GM20000 (cell line): ENCODE measurements at regions not wholly inside any gene's neighbourhood (a gene's known extent, or its start where the extent isn't known, plus 50 kb on each side); places are given as distances from the start of the nearest gene placed in this dataset.

ENCODE experiments used
- DNase-seq: peaks from one replicate; pipeline ENCODE4 v3.0.0; 2012; ENCODE audit warnings: low spot score
- CTCF ChIP-seq: IDR thresholded peaks from 2 replicates; pipeline ENCODE4 v1.5.1; 2012; ENCODE audit warnings: mild to moderate bottlenecking, control low read depth; ENCODE audit errors: extremely low read depth, missing control alignments

DNA sequence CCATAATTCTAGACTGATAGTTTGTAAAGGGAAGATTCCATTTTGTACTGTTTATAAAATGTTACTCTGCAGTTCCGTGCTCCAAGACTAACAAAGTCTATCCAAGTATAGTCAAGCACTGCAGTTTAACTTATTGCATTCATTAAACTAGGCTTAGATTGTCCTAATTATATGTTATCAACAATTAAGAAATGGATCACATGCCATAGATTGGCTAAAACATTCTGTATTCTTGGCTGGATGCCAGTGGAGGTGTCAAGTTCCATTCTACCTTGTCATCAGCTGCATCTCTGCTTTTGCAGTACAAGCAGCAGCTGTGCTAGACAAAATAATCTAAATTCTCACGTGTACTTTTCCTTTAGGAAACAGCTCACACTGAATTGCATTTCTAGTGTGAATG is 69.4 kb upstream of the MEF2C start:
- DNase-seq, result no peak

DNA sequence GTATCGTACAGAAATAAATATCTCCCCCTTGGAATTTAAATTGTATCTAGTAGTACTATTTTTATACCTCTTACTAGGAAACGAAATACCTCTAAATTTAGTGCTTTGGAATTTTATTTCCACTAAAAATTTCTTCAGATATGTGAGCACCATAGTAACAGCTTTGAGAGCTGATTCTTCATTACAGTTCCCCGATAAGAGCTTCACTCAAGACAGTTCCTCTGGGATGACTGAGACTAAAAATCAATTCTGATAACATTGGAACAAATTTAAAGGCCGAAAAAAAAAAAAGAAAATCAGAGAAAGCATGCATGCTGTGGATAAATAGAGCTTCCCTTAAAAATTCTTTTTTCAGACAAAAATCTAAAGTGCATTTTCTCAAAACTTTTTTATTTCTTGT is 68.5 kb upstream of the MEF2C start:
- DNase-seq, result no peak
- TF ChIP-seq CTCF, result no peak

More for the DNA sequence above, 69.4 kb upstream of the MEF2C start:
- TF ChIP-seq CTCF, result no peak

DNA sequence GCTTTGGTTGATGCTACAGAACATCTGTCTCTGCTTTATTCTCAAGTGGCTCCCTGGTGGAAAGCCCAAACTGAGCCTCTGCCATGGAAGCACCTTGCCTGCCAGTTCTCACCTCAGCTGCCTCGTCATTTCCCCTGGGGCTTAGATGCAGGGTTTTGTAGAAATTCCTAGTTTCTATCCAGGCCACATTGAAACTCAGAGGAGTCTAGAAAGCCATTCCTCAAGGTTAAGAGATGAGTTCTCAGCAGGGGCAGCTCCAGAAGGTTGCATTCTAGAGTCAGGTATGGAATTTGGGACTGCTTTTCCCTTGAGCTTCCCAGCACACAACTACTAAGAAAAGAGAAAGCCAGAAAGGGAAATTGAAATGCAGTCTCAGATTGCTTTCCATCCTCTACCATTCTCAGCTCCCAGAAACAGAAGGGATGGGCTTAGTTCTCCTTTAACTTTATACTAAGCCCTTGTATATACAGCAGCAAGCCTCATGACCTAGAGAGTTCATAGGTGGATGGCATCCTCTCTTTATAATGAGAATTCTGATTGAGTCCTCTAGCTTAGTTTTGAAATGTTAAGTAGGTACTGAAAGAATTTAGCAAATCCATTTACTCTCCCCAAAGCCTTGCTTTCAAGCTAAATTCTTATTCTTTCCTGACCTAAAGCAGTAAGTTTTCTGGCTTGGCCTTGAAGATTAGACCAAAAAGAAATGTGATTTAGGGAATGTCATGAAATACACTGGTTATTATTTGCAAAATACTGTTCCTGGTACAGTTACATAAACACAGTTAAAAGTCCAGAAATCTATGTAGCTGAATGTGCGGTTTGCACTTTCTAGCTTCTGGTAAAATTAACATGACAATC is 66.0 kb upstream of the MEF2C start:
- no peak for TF ChIP-seq CTCF
- no peak for DNase-seq

GRCh38 chr5:88944751-88945531 is 62.0 kb upstream of the MEF2C start:
- no peak for DNase-seq
- no peak for TF ChIP-seq CTCF

DNA sequence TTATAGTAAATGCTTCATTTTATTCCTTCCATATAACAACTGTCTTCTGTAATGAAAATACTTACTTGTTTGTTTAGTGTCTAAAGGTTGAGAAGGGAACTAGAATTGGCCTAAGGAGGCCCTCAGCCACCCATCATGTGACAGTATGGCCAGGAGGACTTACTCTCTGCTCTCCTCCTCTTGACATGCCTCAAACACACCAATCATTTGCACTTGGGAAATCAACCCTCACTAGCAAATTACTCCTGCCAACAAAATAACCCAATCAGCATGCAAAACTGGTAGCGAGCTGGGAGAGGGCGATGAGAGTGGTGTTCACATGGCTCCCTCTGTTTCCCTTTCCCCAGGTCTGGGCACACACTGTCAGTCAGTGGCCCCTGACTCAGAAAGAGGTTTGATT is 58.6 kb upstream of the MEF2C start:
- no peak for TF ChIP-seq CTCF
- DNase-seq, result no peak

GRCh38 chr5:88940713-88941112 is 57.7 kb upstream of the MEF2C start:
- DNase-seq, result peak; percentile 30
- no peak for TF ChIP-seq CTCF

- TF ChIP-seq CTCF, result no peak
- DNase-seq, result no peak
Measured at GRCh38 chr5:88939300-88939699, 56.3 kb upstream of the MEF2C start.
